HL-60 (cell line): ENCODE measurements at regions not wholly inside any gene's neighbourhood (a gene's known extent, or its start where the extent isn't known, plus 50 kb on each side); places are given as distances from the start of the nearest gene placed in this dataset.

ENCODE experiments used
- DNase-seq, 2 experiments: peaks; one replicate each; pipeline ENCODE4 v3.0.0-alpha.2; 2010 to 2020; ENCODE audit warnings: low read depth in 1 of 2, low spot score in 1 of 2
- H3K27ac ChIP-seq: fragments of 250-450 bp; sonication (Bioruptor Pico); replicated peaks from 2 replicates; pipeline ENCODE4 v1.5.1; 2020; ENCODE audit warnings: mild to moderate bottlenecking, moderate library complexity
- H3K27me3 ChIP-seq: fragments of 250-450 bp; sonication (Bioruptor Pico); 2 replicates; pipeline ENCODE4 v1.5.1; 2021; ENCODE audit warnings: mild to moderate bottlenecking, moderate library complexity; ENCODE audit not compliant: insufficient read depth, poor library complexity, severe bottlenecking
- H3K4me3 ChIP-seq: replicated peaks from 2 replicates; pipeline ENCODE4 v1.5.1; 2011; ENCODE audit warnings: mild to moderate bottlenecking, control low read depth, low read length; ENCODE audit not compliant: insufficient read depth
- CTCF ChIP-seq: IDR thresholded peaks from one replicate; pipeline ENCODE4 v1.5.1; 2011; ENCODE audit warnings: low read length, control low read depth, inconsistent platforms; ENCODE audit not compliant: insufficient read depth
- GABPA ChIP-seq: IDR thresholded peaks from 2 replicates; pipeline ENCODE4 v1.6.1; 2012; ENCODE audit warnings: low read depth
- POLR2AphosphoS5 ChIP-seq: IDR thresholded peaks from 2 replicates; pipeline ENCODE4 v1.6.1; 2012; ENCODE audit warnings: low read depth
- REST ChIP-seq: IDR thresholded peaks from 2 replicates; pipeline ENCODE4 v1.6.1; 2012; ENCODE audit warnings: low read depth; ENCODE audit not compliant: insufficient replicate concordance
- SPI1 ChIP-seq: IDR thresholded peaks from 2 replicates; pipeline ENCODE4 v1.6.1; 2012; ENCODE audit warnings: low read depth, mild to moderate bottlenecking, borderline replicate concordance

- DNase-seq: no peak
- Histone ChIP-seq H3K27ac (no peak overlapping the region), H3K4me3 (no peak overlapping the region), H3K27me3 (no peaks in the 10 kb centered on the region)
- TF ChIP-seq CTCF: no peak
- TF ChIP-seq POLR2AphosphoS5: no peak
- TF ChIP-seq GABPA: no peak
Observed at GRCh38 chr12:92489781-92490180, 213.0 kb upstream of the PLEKHG7 start.

GRCh38 chr12:92488735-92489134 is 214.1 kb upstream of the PLEKHG7 start:
- DNase-seq: no peak
- H3K27ac ChIP-seq: no peak overlapping the region
- no peaks in the 10 kb centered on the region for H3K27me3 ChIP-seq
- TF ChIP-seq SPI1: peak; percentile 54; the same call in 1 of the 2 replicates
- TF ChIP-seq CTCF: no peak
- H3K4me3 ChIP-seq: no peak overlapping the region

GRCh38 chr12:92487138-92487485 is 215.7 kb upstream of the PLEKHG7 start:
- no peak overlapping the region for H3K4me3 ChIP-seq
- no peak for TF ChIP-seq REST
- no peak for DNase-seq
- H3K27me3 ChIP-seq: no peaks in the 10 kb centered on the region
- H3K27ac ChIP-seq: no peak overlapping the region

GRCh38 chr12:92486443-92487137 is 216.2 kb upstream of the PLEKHG7 start:
- Histone ChIP-seq H3K4me3 (no peak overlapping the region), H3K27me3 (no peaks in the 10 kb centered on the region), H3K27ac (no peak overlapping the region)
- DNase-seq: no peak
- no peak for TF ChIP-seq CTCF
- no peak for TF ChIP-seq REST
- no peak for TF ChIP-seq GABPA
- no peak for TF ChIP-seq SPI1
- TF ChIP-seq POLR2AphosphoS5: no peak
